ENCODE measurements at regions not wholly inside any gene's neighbourhood (a gene's known extent, or its start where the extent isn't known, plus 50 kb on each side); places are given as distances from the start of the nearest gene placed in this dataset.

- TF ChIP-seq TSHZ2 (CRISPR knock-in tag; IDR thresholded peaks at IDR 0.05) (no peak), ZC3H10 (CRISPR knock-in tag; IDR thresholded peaks at IDR 0.05) (no peak)
Measured at GRCh38 chr2:15765211-15765610, 173.5 kb downstream of the DDX1 start.
